GM12878 (cell line): ENCODE measurements at regions not wholly inside any gene's neighbourhood (a gene's known extent, or its start where the extent isn't known, plus 50 kb on each side); places are given as distances from the start of the nearest gene placed in this dataset.

Experiments
- CEBPB ChIP-seq, 2 experiments: fragments of 150-350 bp in 1 of 2; IDR thresholded peaks; 2 replicates each; pipeline ENCODE4 v1.6.1; 2012 to 2014; ENCODE audit warnings: low read depth in 2 of 2, low read length in 2 of 2, borderline replicate concordance in 1 of 2, inconsistent platforms in 1 of 2
- EP300 ChIP-seq, 2 experiments: fragments of 150-350 bp in 1 of 2; IDR thresholded peaks; 2 replicates each; pipeline ENCODE4 v1.6.1; 2011 to 2012; ENCODE audit warnings: low read depth in 2 of 2, low read length in 2 of 2, borderline replicate concordance in 1 of 2, improper control_type of control experiment in 1 of 2, inconsistent platforms in 1 of 2; ENCODE audit not compliant: control insufficient read depth in 1 of 2
- PML ChIP-seq: IDR thresholded peaks from 2 replicates; pipeline ENCODE4 v1.6.1; 2012; ENCODE audit warnings: low read length, inconsistent platforms
- POLR2A ChIP-seq: IDR thresholded peaks from 2 replicates; pipeline ENCODE4 v1.6.1; 2011; ENCODE audit warnings: low read depth, mild to moderate bottlenecking, low read length
- SREBF2 ChIP-seq: IDR thresholded peaks from 2 replicates; pipeline ENCODE4 v1.6.1; 2012; ENCODE audit warnings: mild to moderate bottlenecking, low read length
- ZNF274 ChIP-seq: IDR thresholded peaks from one replicate; pipeline ENCODE4 v1.8.0; 2011; ENCODE audit not compliant: insufficient read length, insufficient read depth
- TF ChIP-seq, protein P1 (sequence below), 3 experiments: IDR thresholded peaks in 2 of 3; conservative IDR thresholded peaks in 1 of 3; 2 replicates each; pipeline ENCODE4 v1.5.1; 2011; ENCODE audit warnings: low read depth in 3 of 3, low read length in 3 of 3, mild to moderate bottlenecking in 3 of 3, control low read depth in 2 of 3, moderate library complexity in 2 of 3, inconsistent platforms in 1 of 3, mixed read lengths in 1 of 3; ENCODE audit not compliant: control insufficient read depth in 2 of 3, insufficient read depth in 1 of 3; ENCODE audit errors: extremely low read depth in 1 of 3
- TF ChIP-seq, protein P2 (sequence below): fragments of 450-650 bp; IDR thresholded peaks from 2 replicates; pipeline ENCODE4 v1.6.1; 2017; ENCODE audit warnings: borderline replicate concordance

GRCh38 chr20:20786428-20786827 is 74.0 kb upstream of the RALGAPA2 start:
- TF ChIP-seq, protein P1, sequence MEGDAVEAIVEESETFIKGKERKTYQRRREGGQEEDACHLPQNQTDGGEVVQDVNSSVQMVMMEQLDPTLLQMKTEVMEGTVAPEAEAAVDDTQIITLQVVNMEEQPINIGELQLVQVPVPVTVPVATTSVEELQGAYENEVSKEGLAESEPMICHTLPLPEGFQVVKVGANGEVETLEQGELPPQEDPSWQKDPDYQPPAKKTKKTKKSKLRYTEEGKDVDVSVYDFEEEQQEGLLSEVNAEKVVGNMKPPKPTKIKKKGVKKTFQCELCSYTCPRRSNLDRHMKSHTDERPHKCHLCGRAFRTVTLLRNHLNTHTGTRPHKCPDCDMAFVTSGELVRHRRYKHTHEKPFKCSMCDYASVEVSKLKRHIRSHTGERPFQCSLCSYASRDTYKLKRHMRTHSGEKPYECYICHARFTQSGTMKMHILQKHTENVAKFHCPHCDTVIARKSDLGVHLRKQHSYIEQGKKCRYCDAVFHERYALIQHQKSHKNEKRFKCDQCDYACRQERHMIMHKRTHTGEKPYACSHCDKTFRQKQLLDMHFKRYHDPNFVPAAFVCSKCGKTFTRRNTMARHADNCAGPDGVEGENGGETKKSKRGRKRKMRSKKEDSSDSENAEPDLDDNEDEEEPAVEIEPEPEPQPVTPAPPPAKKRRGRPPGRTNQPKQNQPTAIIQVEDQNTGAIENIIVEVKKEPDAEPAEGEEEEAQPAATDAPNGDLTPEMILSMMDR (IDR thresholded peaks at IDR 0.05 in 2 of 3, conservative IDR thresholded peaks at IDR 0.05 in 1 of 3; ENCODE audit: control insufficient read depth in 2 of 3, extremely low read depth in 1 of 3, insufficient read depth in 1 of 3, low read depth in 3 of 3, low read length in 3 of 3), result no peak
- no peak for TF ChIP-seq POLR2A
- TF ChIP-seq, protein P2, sequence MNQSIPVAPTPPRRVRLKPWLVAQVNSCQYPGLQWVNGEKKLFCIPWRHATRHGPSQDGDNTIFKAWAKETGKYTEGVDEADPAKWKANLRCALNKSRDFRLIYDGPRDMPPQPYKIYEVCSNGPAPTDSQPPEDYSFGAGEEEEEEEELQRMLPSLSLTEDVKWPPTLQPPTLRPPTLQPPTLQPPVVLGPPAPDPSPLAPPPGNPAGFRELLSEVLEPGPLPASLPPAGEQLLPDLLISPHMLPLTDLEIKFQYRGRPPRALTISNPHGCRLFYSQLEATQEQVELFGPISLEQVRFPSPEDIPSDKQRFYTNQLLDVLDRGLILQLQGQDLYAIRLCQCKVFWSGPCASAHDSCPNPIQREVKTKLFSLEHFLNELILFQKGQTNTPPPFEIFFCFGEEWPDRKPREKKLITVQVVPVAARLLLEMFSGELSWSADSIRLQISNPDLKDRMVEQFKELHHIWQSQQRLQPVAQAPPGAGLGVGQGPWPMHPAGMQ, result no peak
- TF ChIP-seq SREBF2, result no peak
- no peak for TF ChIP-seq EP300 (IDR thresholded peaks at IDR 0.05; ENCODE audit: borderline replicate concordance in 1 of 2, control insufficient read depth in 1 of 2, low read depth in 2 of 2, low read length in 2 of 2)
- TF ChIP-seq PML, result no peak
- no peak for TF ChIP-seq ZNF274
- no peak for TF ChIP-seq CEBPB (IDR thresholded peaks at IDR 0.05; ENCODE audit: borderline replicate concordance in 1 of 2, low read depth in 2 of 2, low read length in 2 of 2)
